KOPT-K1 (cell line): ENCODE measurements at regions not wholly inside any gene's neighbourhood (a gene's known extent, or its start where the extent isn't known, plus 50 kb on each side); places are given as distances from the start of the nearest gene placed in this dataset.

Experiments
- H3K27ac ChIP-seq: fragments of 200-600 bp; sonication (generic); 2 replicates; pipeline ENCODE4 v1.5.1; 2016; ENCODE audit warnings: antibody characterized with exemption, mild to moderate bottlenecking, low read depth, low read length; ENCODE audit not compliant: poor library complexity, severe bottlenecking
- H3K36me3 ChIP-seq: fragments of 200-600 bp; sonication (generic); 2 replicates; pipeline ENCODE4 v1.5.1; 2017; ENCODE audit warnings: antibody characterized with exemption, mild to moderate bottlenecking, low read length, moderate library complexity; ENCODE audit not compliant: insufficient read depth
- H3K9me3 ChIP-seq: fragments of 200-600 bp; sonication (generic); 2 replicates; pipeline ENCODE4 v1.5.1; 2017; ENCODE audit warnings: antibody characterized with exemption, low read length, mild to moderate bottlenecking; ENCODE audit not compliant: insufficient read depth, poor library complexity, severe bottlenecking

- Histone ChIP-seq H3K36me3 (no peaks in the 10 kb centered on the region), H3K27ac (no peak overlapping the region), H3K9me3 (no peaks in the 10 kb centered on the region)
Measured at GRCh38 chr3:106372806-106373190, 504.0 kb upstream of the CBLB start.

- Histone ChIP-seq H3K9me3 (no peaks in the 10 kb centered on the region), H3K36me3 (no peaks in the 10 kb centered on the region), H3K27ac (no peak overlapping the region)
Measured at GRCh38 chr3:106376016-106376570, 507.3 kb upstream of the CBLB start.

GRCh38 chr3:106379251-106379750, 510.5 kb upstream of the CBLB start:
- H3K9me3 ChIP-seq = no peaks in the 10 kb centered on the region
- H3K36me3 ChIP-seq = no peaks in the 10 kb centered on the region
- no peak overlapping the region for H3K27ac ChIP-seq

- no peak overlapping the region for H3K27ac ChIP-seq
- H3K36me3 ChIP-seq = no peaks in the 10 kb centered on the region
- H3K9me3 ChIP-seq = no peaks in the 10 kb centered on the region
Measured at GRCh38 chr3:106380232-106380631, 511.4 kb upstream of the CBLB start.

GRCh38 chr3:106381286-106381938, 512.6 kb upstream of the CBLB start:
- H3K9me3 ChIP-seq = no peaks in the 10 kb centered on the region
- H3K36me3 ChIP-seq = no peaks in the 10 kb centered on the region
- H3K27ac ChIP-seq = no peak overlapping the region

- H3K27ac ChIP-seq = no peak overlapping the region
- no peaks in the 10 kb centered on the region for H3K9me3 ChIP-seq
- H3K36me3 ChIP-seq = no peaks in the 10 kb centered on the region
Measured at GRCh38 chr3:106381939-106382335, 513.1 kb upstream of the CBLB start.

- no peaks in the 10 kb centered on the region for H3K9me3 ChIP-seq
- H3K27ac ChIP-seq = no peak overlapping the region
- no peaks in the 10 kb centered on the region for H3K36me3 ChIP-seq
Measured at GRCh38 chr3:106386050-106386449, 517.2 kb upstream of the CBLB start.

GRCh38 chr3:106392915-106393314, 524.1 kb upstream of the CBLB start:
- H3K36me3 ChIP-seq = no peaks in the 10 kb centered on the region
- H3K9me3 ChIP-seq = no peaks in the 10 kb centered on the region
- H3K27ac ChIP-seq = no peak overlapping the region

- H3K36me3 ChIP-seq = no peaks in the 10 kb centered on the region
- no peaks in the 10 kb centered on the region for H3K9me3 ChIP-seq
- H3K27ac ChIP-seq = no peak overlapping the region
Measured at GRCh38 chr3:106397006-106397405, 528.2 kb upstream of the CBLB start.

GRCh38 chr3:106398891-106399600, 530.2 kb upstream of the CBLB start:
- Histone ChIP-seq H3K27ac (no peak overlapping the region), H3K36me3 (no peaks in the 10 kb centered on the region), H3K9me3 (no peaks in the 10 kb centered on the region)

GRCh38 chr3:106399761-106400160, 530.9 kb upstream of the CBLB start:
- Histone ChIP-seq H3K27ac (no peak overlapping the region), H3K9me3 (no peaks in the 10 kb centered on the region), H3K36me3 (no peaks in the 10 kb centered on the region)

- Histone ChIP-seq H3K27ac (no peak overlapping the region), H3K36me3 (no peaks in the 10 kb centered on the region), H3K9me3 (no peaks in the 10 kb centered on the region)
Measured at GRCh38 chr3:106401666-106402490, 533.1 kb upstream of the CBLB start.

- H3K9me3 ChIP-seq = no peaks in the 10 kb centered on the region
- no peaks in the 10 kb centered on the region for H3K36me3 ChIP-seq
- no peak overlapping the region for H3K27ac ChIP-seq
Measured at GRCh38 chr3:106403371-106404145, 534.7 kb upstream of the CBLB start.

GRCh38 chr3:106413683-106414082, 544.9 kb upstream of the CBLB start:
- Histone ChIP-seq H3K27ac (no peak overlapping the region), H3K9me3 (peaks cover 3% of the 10 kb centered on the region), H3K36me3 (no peaks in the 10 kb centered on the region)
